H9 (cell line): ENCODE measurements at regions not wholly inside any gene's neighbourhood (a gene's known extent, or its start where the extent isn't known, plus 50 kb on each side); places are given as distances from the start of the nearest gene placed in this dataset.

Experiments
- DNase-seq: peaks from one replicate; pipeline ENCODE4 v3.0.0-alpha.2; 2017
- H2AFZ ChIP-seq: one replicate; pipeline ENCODE4 v1.6.1; 2013; ENCODE audit warnings: mild to moderate bottlenecking, low read length, control low read depth, moderate library complexity
- H2AK5ac ChIP-seq: 2 replicates; pipeline ENCODE4 v1.6.1; 2013; ENCODE audit warnings: low read length, control low read depth, mixed read lengths; ENCODE audit not compliant: insufficient read length
- H2BK120ac ChIP-seq: one replicate; pipeline ENCODE4 v1.6.1; 2013; ENCODE audit warnings: low read depth, mild to moderate bottlenecking, low read length, control low read depth, inconsistent platforms; ENCODE audit not compliant: poor library complexity, severe bottlenecking
- H2BK12ac ChIP-seq: 2 replicates; pipeline ENCODE4 v1.6.1; 2013; ENCODE audit warnings: low read length, control low read depth, mixed read lengths, low read depth; ENCODE audit not compliant: insufficient read length
- H2BK15ac ChIP-seq: 2 replicates; pipeline ENCODE4 v1.6.1; 2013; ENCODE audit warnings: low read depth, low read length, control low read depth
- H2BK20ac ChIP-seq: one replicate; pipeline ENCODE4 v1.6.1; 2013; ENCODE audit warnings: low read depth, mild to moderate bottlenecking, low read length, control low read depth, inconsistent platforms; ENCODE audit not compliant: poor library complexity, severe bottlenecking
- H2BK5ac ChIP-seq: 2 replicates; pipeline ENCODE4 v1.6.1; 2013; ENCODE audit warnings: low read length, control low read depth, mixed read lengths; ENCODE audit not compliant: insufficient read length
- H3K14ac ChIP-seq: 2 replicates; pipeline ENCODE4 v1.6.1; 2013; ENCODE audit warnings: low read length, control low read depth; ENCODE audit not compliant: insufficient read depth
- H3K18ac ChIP-seq: 2 replicates; pipeline ENCODE4 v1.6.1; 2013; ENCODE audit warnings: low read depth, mild to moderate bottlenecking, mixed read lengths, low read length, control low read depth; ENCODE audit not compliant: insufficient read length
- H3K23ac ChIP-seq: 2 replicates; pipeline ENCODE4 v1.6.1; 2013; ENCODE audit warnings: low read length, control low read depth, mixed read lengths, low read depth; ENCODE audit not compliant: insufficient read length
- H3K23me2 ChIP-seq: 2 replicates; pipeline ENCODE4 v1.6.1; 2013; ENCODE audit warnings: low read depth, mild to moderate bottlenecking, mixed read lengths, low read length, control low read depth; ENCODE audit not compliant: insufficient read length, poor library complexity, severe bottlenecking
- H3K27ac ChIP-seq: 2 replicates; pipeline ENCODE4 v1.5.1; 2013; ENCODE audit warnings: low read length, control low read depth, mixed read lengths, low read depth; ENCODE audit not compliant: insufficient read length
- H3K27me3 ChIP-seq: 2 replicates; pipeline ENCODE4 v1.6.1; 2013; ENCODE audit warnings: low read length, control low read depth, inconsistent platforms; ENCODE audit not compliant: insufficient read depth
- H3K4ac ChIP-seq: 2 replicates; pipeline ENCODE4 v1.6.1; 2013; ENCODE audit warnings: low read depth, mild to moderate bottlenecking, control low read depth, inconsistent platforms, low read length, moderate library complexity
- H3K4me1 ChIP-seq: 2 replicates; pipeline ENCODE4 v1.6.1; 2013; ENCODE audit warnings: low read length, control low read depth, inconsistent platforms; ENCODE audit not compliant: insufficient read depth
- H3K4me2 ChIP-seq: 2 replicates; pipeline ENCODE4 v1.6.1; 2013; ENCODE audit warnings: low read length, control low read depth, mixed read lengths; ENCODE audit not compliant: insufficient read length, insufficient read depth
- H3K56ac ChIP-seq: 2 replicates; pipeline ENCODE4 v1.6.1; 2013; ENCODE audit warnings: low read depth, mild to moderate bottlenecking, mixed read lengths, low read length, control low read depth; ENCODE audit not compliant: insufficient read length
- H3K79me1 ChIP-seq: 2 replicates; pipeline ENCODE4 v1.6.1; 2013; ENCODE audit warnings: low read depth, mild to moderate bottlenecking, moderate library complexity, low read length, control low read depth, inconsistent platforms; ENCODE audit not compliant: insufficient read depth, poor library complexity, severe bottlenecking
- H3K79me2 ChIP-seq: 2 replicates; pipeline ENCODE4 v1.6.1; 2013; ENCODE audit warnings: low read length, control low read depth, inconsistent platforms; ENCODE audit not compliant: insufficient read depth
- H3K9ac ChIP-seq: 2 replicates; pipeline ENCODE4 v1.6.1; 2013; ENCODE audit warnings: low read length, control low read depth, mixed read lengths; ENCODE audit not compliant: insufficient read length; ENCODE audit errors: extremely low read depth
- H3K9me3 ChIP-seq: one replicate; pipeline ENCODE4 v1.6.1; 2013; ENCODE audit warnings: low read depth, low read length, inconsistent platforms; ENCODE audit not compliant: control insufficient read depth
- H3T11ph ChIP-seq: one replicate; pipeline ENCODE4 v1.6.1; 2013; ENCODE audit warnings: mild to moderate bottlenecking, low read length, control low read depth, inconsistent platforms
- H4K20me1 ChIP-seq: one replicate; pipeline ENCODE4 v1.6.1; 2013; ENCODE audit not compliant: control insufficient read depth, insufficient read length, insufficient read depth
- H4K5ac ChIP-seq: 2 replicates; pipeline ENCODE4 v1.6.1; 2013; ENCODE audit warnings: low read depth, mild to moderate bottlenecking, mixed read lengths, low read length, control low read depth; ENCODE audit not compliant: insufficient read length
- H4K8ac ChIP-seq: replicated peaks from 2 replicates; pipeline ENCODE4 v1.6.1; 2013; ENCODE audit warnings: low read length, control low read depth, mixed read lengths, low read depth; ENCODE audit not compliant: insufficient read length
- H4K91ac ChIP-seq: 2 replicates; pipeline ENCODE4 v1.6.1; 2013; ENCODE audit warnings: low read depth, mild to moderate bottlenecking, moderate library complexity, mixed read lengths, low read length, control low read depth; ENCODE audit not compliant: insufficient read length
- H3K27ac Mint-ChIP-seq, 3 experiments: 2 replicates in 2 of 3; 3 replicates in 1 of 3; pipeline ENCODE4 v1.8.0; 2020 to 2021; ENCODE audit warnings: mixed read lengths in 3 of 3, mild to moderate bottlenecking in 1 of 3, moderate library complexity in 1 of 3
- H3K27me3 Mint-ChIP-seq: 2 replicates; pipeline ENCODE4 v1.8.0; 2021; ENCODE audit warnings: low read depth, mild to moderate bottlenecking, moderate library complexity, mixed read lengths
- H3K36me3 Mint-ChIP-seq, 3 experiments: 2 replicates in 2 of 3; 3 replicates in 1 of 3; pipeline ENCODE4 v1.8.0; 2020 to 2021; ENCODE audit warnings: low read depth in 3 of 3, mixed read lengths in 3 of 3; ENCODE audit not compliant: insufficient read depth in 1 of 3
- H3K4me1 Mint-ChIP-seq, 2 experiments: 2 replicates each; pipeline ENCODE4 v1.8.0; 2020; ENCODE audit warnings: mixed read lengths in 2 of 2
- H3K4me3 Mint-ChIP-seq, 2 experiments: 2 replicates in 1 of 2; 3 replicates in 1 of 2; pipeline ENCODE4 v1.8.0; 2020 to 2021; ENCODE audit warnings: mild to moderate bottlenecking in 2 of 2, mixed read lengths in 2 of 2, moderate library complexity in 1 of 2
- H3K9me3 Mint-ChIP-seq, 2 experiments: 2 replicates in 1 of 2; 3 replicates in 1 of 2; pipeline ENCODE4 v1.8.0; 2020; ENCODE audit warnings: mild to moderate bottlenecking in 2 of 2, mixed read lengths in 2 of 2, moderate library complexity in 1 of 2
- CTCF ChIP-seq: fragments of 200-600 bp; sonication (generic); conservative IDR thresholded peaks from 3 replicates; pipeline ENCODE4 v1.8.0; 2021; ENCODE audit warnings: antibody characterized with exemption, mild to moderate bottlenecking
- WGBS: extraction: QIAGEN DNeasy Blood & Tissue Kit; methylation state at CpG from one replicate; pipeline ENCODE4 v1.1.7; 2013; ENCODE audit warnings: missing lambda C conversion rate, low lambda C conversion rate, mixed read lengths; ENCODE audit not compliant: insufficient read length; ENCODE audit errors: extremely low coverage; 5-methylcytosine and 5-hydroxymethylcytosine counted together

- Histone ChIP-seq H2BK20ac (no peak overlapping the region), H3K79me2 (no peaks in the 10 kb centered on the region), H3K23ac (no peak overlapping the region), H2AK5ac (no peak overlapping the region), H3K18ac (no peak overlapping the region), H2BK12ac (no peak overlapping the region), H3K27ac (no peak overlapping the region), H4K20me1 (no peaks in the 10 kb centered on the region), H4K5ac (no peak overlapping the region), H3K4me1 (no peaks in the 10 kb centered on the region), H3K79me1 (no peaks in the 10 kb centered on the region), H2BK15ac (no peak overlapping the region), H3K23me2 (no peaks in the 10 kb centered on the region), H4K8ac (no peak overlapping the region), H3K14ac (no peak overlapping the region), H3K9me3 (no peaks in the 10 kb centered on the region), H2AFZ (no peak overlapping the region), H3K4ac (no peak overlapping the region), H3K56ac (no peak overlapping the region), H2BK120ac (no peak overlapping the region), H3K4me2 (no peak overlapping the region), H3K27me3 (no peaks in the 10 kb centered on the region), H3K9ac (no peak overlapping the region), H3T11ph (no peak overlapping the region), H2BK5ac (no peak overlapping the region), H4K91ac (no peak overlapping the region)
- no peak for DNase-seq
- no peak for TF ChIP-seq CTCF
- no CpG with 5 or more reads among the region's 1 CpG for WGBS
- H3K9me3 Mint-ChIP-seq: peaks cover 0 to 2% of the 10 kb centered on the region in 2 experiments; a peak in 1 of 5 replicates
- H3K4me1 Mint-ChIP-seq: no peaks in the 10 kb centered on the region
- no peaks in the 10 kb centered on the region for H3K27me3 Mint-ChIP-seq
- H3K4me3 Mint-ChIP-seq: no peak overlapping the region
- no peak overlapping the region for H3K27ac Mint-ChIP-seq
- peaks cover 0 to 3% (median 0%) of the 10 kb centered on the region in 3 experiments; a peak in 2 of 7 replicates for H3K36me3 Mint-ChIP-seq
Observed at GRCh38 chr7:16354573-16354972, 66.8 kb downstream of the CRPPA start.
